Keratinocyte (primary cell): ENCODE measurements at regions not wholly inside any gene's neighbourhood (a gene's known extent, or its start where the extent isn't known, plus 50 kb on each side); places are given as distances from the start of the nearest gene placed in this dataset.

Experiments used
- DNase-seq: peaks from one replicate; pipeline ENCODE4 v3.0.0-alpha.2; 2011; ENCODE audit warnings: low read depth, missing footprints, low spot score
- FAIRE-seq: peaks from 2 replicates; lab custom pipeline; 2011; peaks lifted over from hg19 to GRCh38; lab: Jason Lieb, UNC
- H2AFZ ChIP-seq: 2 replicates; pipeline ENCODE4 v1.6.0; 2012; ENCODE audit warnings: low read length, control low read depth, inconsistent platforms; ENCODE audit not compliant: control insufficient read depth
- H3K27ac ChIP-seq: 2 replicates; pipeline ENCODE4 v1.5.1; 2011; ENCODE audit warnings: low read length; ENCODE audit not compliant: control insufficient read depth, insufficient read depth
- H3K27me3 ChIP-seq: 3 replicates; pipeline ENCODE4 v1.6.0; 2011; ENCODE audit warnings: low read length; ENCODE audit not compliant: control insufficient read depth, insufficient read depth; ENCODE audit errors: extremely low read depth
- H3K36me3 ChIP-seq, 2 experiments: 2 replicates in 1 of 2; 3 replicates in 1 of 2; pipeline ENCODE4 v1.5.1; 2011; ENCODE audit warnings: low read length in 2 of 2, mild to moderate bottlenecking in 1 of 2; ENCODE audit not compliant: control insufficient read depth in 2 of 2, insufficient read depth in 2 of 2; ENCODE audit errors: extremely low read depth in 1 of 2
- H3K4me1 ChIP-seq: 3 replicates; pipeline ENCODE4 v1.5.1; 2011; ENCODE audit warnings: low read length; ENCODE audit not compliant: control insufficient read depth, insufficient read depth; ENCODE audit errors: extremely low read depth
- H3K4me2 ChIP-seq: 3 replicates; pipeline ENCODE4 v1.6.0; 2011; ENCODE audit warnings: low read depth, low read length; ENCODE audit not compliant: control insufficient read depth, insufficient read depth; ENCODE audit errors: extremely low read depth
- H3K4me3 ChIP-seq, 3 experiments: fragments of 200-600 bp in 1 of 3; sonication (generic) in 1 of 3; 2 replicates in 2 of 3; 3 replicates in 1 of 3; pipeline ENCODE4 v1.5.1; 2011 to 2016; ENCODE audit warnings: low read length in 3 of 3, mild to moderate bottlenecking in 3 of 3, control low read depth in 2 of 3, inconsistent platforms in 1 of 3, low read depth in 1 of 3, mixed read lengths in 1 of 3, mixed run types in 1 of 3, moderate library complexity in 1 of 3; ENCODE audit not compliant: control insufficient read depth in 2 of 3, insufficient read depth in 2 of 3; ENCODE audit errors: extremely low read depth in 1 of 3
- H3K79me2 ChIP-seq: 2 replicates; pipeline ENCODE4 v1.6.0; 2012; ENCODE audit warnings: low read length; ENCODE audit not compliant: control insufficient read depth, insufficient read depth
- H3K9ac ChIP-seq: 3 replicates; pipeline ENCODE4 v1.6.0; 2011; ENCODE audit warnings: low read length; ENCODE audit not compliant: control insufficient read depth, insufficient read depth; ENCODE audit errors: extremely low read depth
- H3K9me1 ChIP-seq: 3 replicates; pipeline ENCODE4 v1.6.0; 2011; ENCODE audit warnings: low read length; ENCODE audit not compliant: control insufficient read depth, insufficient read depth; ENCODE audit errors: extremely low read depth
- H3K9me3 ChIP-seq: 2 replicates; pipeline ENCODE4 v1.5.1; 2012; ENCODE audit warnings: low read depth, low read length; ENCODE audit not compliant: control insufficient read depth
- H4K20me1 ChIP-seq: 3 replicates; pipeline ENCODE4 v1.6.0; 2011; ENCODE audit warnings: low read length; ENCODE audit not compliant: control insufficient read depth, insufficient read depth; ENCODE audit errors: extremely low read depth
- EZH2 ChIP-seq: IDR thresholded peaks from one replicate; pipeline ENCODE4 v1.6.1; 2012; ENCODE audit warnings: inconsistent platforms, mild to moderate bottlenecking, low read length, moderate library complexity
- dilution Hi-C: fragments of 300-500 bp; cut with MboI; formaldehyde crosslinking; loops from one replicate; pipeline ENCODE4 v1.7.0; 2020; ENCODE audit warnings: low sequenced_read_pairs; ENCODE audit not compliant: extremely low pct_ligation_motif_present
- TF ChIP-seq, protein P1 (sequence below), 3 experiments: IDR thresholded peaks in 1 of 3; conservative IDR thresholded peaks in 1 of 3; optimal IDR thresholded peaks in 1 of 3; 2 replicates in 2 of 3; 3 replicates in 1 of 3; pipeline versions ENCODE3 to v1.5.1; 2011; ENCODE audit warnings: low read length in 3 of 3, mild to moderate bottlenecking in 3 of 3, moderate library complexity in 2 of 3, control low read depth in 1 of 3, inconsistent platforms in 1 of 3; ENCODE audit not compliant: insufficient read depth in 2 of 3; ENCODE audit errors: extremely low read depth in 1 of 3

GRCh38 chr4:180041576-180041975 lies 2201.6 kb upstream of the TENM3 start:
- dilution Hi-C loops, result no loop called here
- H3K9me3 ChIP-seq, result no peaks in the 10 kb centered on the region
- DNase-seq (no peak), FAIRE-seq (no peak)
- H3K9ac ChIP-seq, result no peak overlapping the region
- H3K27ac ChIP-seq, result no peak overlapping the region
- H3K27me3 ChIP-seq, result no peaks in the 10 kb centered on the region
- H3K4me1 ChIP-seq, result no peaks in the 10 kb centered on the region
- H2AFZ ChIP-seq, result no peak overlapping the region
- no peak for TF ChIP-seq EZH2
- TF ChIP-seq, protein P1, sequence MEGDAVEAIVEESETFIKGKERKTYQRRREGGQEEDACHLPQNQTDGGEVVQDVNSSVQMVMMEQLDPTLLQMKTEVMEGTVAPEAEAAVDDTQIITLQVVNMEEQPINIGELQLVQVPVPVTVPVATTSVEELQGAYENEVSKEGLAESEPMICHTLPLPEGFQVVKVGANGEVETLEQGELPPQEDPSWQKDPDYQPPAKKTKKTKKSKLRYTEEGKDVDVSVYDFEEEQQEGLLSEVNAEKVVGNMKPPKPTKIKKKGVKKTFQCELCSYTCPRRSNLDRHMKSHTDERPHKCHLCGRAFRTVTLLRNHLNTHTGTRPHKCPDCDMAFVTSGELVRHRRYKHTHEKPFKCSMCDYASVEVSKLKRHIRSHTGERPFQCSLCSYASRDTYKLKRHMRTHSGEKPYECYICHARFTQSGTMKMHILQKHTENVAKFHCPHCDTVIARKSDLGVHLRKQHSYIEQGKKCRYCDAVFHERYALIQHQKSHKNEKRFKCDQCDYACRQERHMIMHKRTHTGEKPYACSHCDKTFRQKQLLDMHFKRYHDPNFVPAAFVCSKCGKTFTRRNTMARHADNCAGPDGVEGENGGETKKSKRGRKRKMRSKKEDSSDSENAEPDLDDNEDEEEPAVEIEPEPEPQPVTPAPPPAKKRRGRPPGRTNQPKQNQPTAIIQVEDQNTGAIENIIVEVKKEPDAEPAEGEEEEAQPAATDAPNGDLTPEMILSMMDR (optimal IDR thresholded peaks at IDR 0.05 in 1 of 3, IDR thresholded peaks at IDR 0.05 in 1 of 3, conservative IDR thresholded peaks at IDR 0.05 in 1 of 3; ENCODE audit: extremely low read depth in 1 of 3, insufficient read depth in 2 of 3, low read length in 3 of 3), result no peak
- no peak overlapping the region for H3K4me2 ChIP-seq
- H3K9me1 ChIP-seq, result no peaks in the 10 kb centered on the region
- H3K4me3 ChIP-seq, result no peak overlapping the region
- H3K79me2 ChIP-seq, result no peaks in the 10 kb centered on the region
- H3K36me3 ChIP-seq, result no peaks in the 10 kb centered on the region
- H4K20me1 ChIP-seq, result no peaks in the 10 kb centered on the region

DNA sequence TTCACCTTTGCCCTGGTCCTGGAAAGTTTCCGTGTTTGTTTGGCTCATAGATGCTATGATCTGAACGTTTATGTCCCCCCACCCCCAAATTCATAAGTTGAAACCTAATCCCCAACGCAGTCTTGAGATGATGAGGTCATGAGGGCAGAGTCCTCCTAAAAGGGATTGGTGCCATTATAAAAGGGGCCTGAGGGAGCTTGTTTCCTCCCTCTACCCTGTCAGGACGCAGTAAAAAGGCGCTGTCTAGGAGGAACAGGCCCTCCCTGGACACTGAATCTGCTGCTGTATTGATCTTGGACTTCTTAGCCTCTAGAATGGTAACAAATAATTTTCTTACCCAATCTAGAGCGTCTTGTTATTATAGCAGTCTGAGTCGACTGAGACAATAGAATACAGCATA lies 2190.6 kb upstream of the TENM3 start:
- Histone ChIP-seq H3K36me3 (no peaks in the 10 kb centered on the region), H3K4me2 (no peak overlapping the region), H3K4me1 (peaks cover 3% of the 10 kb centered on the region), H3K4me3 (no peak overlapping the region), H3K9ac (no peak overlapping the region), H3K79me2 (no peaks in the 10 kb centered on the region), H3K27ac (no peak overlapping the region), H3K9me3 (no peaks in the 10 kb centered on the region), H3K27me3 (peaks cover 15% of the 10 kb centered on the region), H3K9me1 (no peaks in the 10 kb centered on the region), H2AFZ (no peak overlapping the region), H4K20me1 (no peaks in the 10 kb centered on the region)
- no peak for DNase-seq
- no peak for FAIRE-seq
- TF ChIP-seq, protein P1 (optimal IDR thresholded peaks at IDR 0.05 in 1 of 3, IDR thresholded peaks at IDR 0.05 in 1 of 3, conservative IDR thresholded peaks at IDR 0.05 in 1 of 3; ENCODE audit: extremely low read depth in 1 of 3, insufficient read depth in 2 of 3, low read length in 3 of 3), result no peak
- TF ChIP-seq EZH2, result no peak
- dilution Hi-C loops, result no loop called here
